Coronary artery (tissue), 2 donors: ENCODE measurements at regions not wholly inside any gene's neighbourhood (a gene's known extent, or its start where the extent isn't known, plus 50 kb on each side); places are given as distances from the start of the nearest gene placed in this dataset.

Experiments used
- DNase-seq: peaks from one replicate; pipeline ENCODE4 v3.0.0-alpha.2; 2017; ENCODE audit warnings: low spot score
- H3K27ac ChIP-seq, 2 donors: fragments of 200-600 bp; sonication (generic); one replicate each; pipeline ENCODE4 v1.5.1; 2016 to 2019
- H3K4me3 ChIP-seq: fragments of 200-600 bp; sonication (generic); 2 replicates; pipeline ENCODE4 v1.5.1; 2016; ENCODE audit warnings: mild to moderate bottlenecking, moderate library complexity
- TF ChIP-seq, protein P1 (sequence below): fragments of 200-600 bp; sonication (generic); IDR thresholded peaks from one replicate; pipeline ENCODE4 v1.5.1; 2019; ENCODE audit warnings: antibody characterized with exemption

DNA sequence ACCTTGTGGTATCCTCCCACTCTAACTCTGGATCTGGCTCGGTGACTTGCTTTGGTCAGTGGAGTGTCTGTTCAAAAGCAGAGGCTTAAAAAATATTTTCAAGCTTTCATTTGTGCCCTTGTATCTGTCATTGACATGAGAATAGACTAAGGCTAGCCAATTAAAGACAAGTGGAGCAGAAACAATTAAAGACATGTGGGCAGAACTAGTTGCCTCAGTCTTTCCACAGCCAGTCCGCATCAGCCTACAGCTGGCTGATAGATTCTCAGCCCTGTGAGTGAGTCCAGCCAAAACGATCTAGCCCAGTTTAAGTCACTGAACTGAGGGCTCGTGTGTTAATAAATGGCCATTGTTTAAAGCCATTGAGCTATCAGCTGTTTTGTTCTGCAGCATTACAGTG lies 185.2 kb upstream of the DGKB start:
- Histone ChIP-seq H3K4me3 (no peak overlapping the region), H3K27ac (no peak overlapping the region)
- TF ChIP-seq, protein P1, sequence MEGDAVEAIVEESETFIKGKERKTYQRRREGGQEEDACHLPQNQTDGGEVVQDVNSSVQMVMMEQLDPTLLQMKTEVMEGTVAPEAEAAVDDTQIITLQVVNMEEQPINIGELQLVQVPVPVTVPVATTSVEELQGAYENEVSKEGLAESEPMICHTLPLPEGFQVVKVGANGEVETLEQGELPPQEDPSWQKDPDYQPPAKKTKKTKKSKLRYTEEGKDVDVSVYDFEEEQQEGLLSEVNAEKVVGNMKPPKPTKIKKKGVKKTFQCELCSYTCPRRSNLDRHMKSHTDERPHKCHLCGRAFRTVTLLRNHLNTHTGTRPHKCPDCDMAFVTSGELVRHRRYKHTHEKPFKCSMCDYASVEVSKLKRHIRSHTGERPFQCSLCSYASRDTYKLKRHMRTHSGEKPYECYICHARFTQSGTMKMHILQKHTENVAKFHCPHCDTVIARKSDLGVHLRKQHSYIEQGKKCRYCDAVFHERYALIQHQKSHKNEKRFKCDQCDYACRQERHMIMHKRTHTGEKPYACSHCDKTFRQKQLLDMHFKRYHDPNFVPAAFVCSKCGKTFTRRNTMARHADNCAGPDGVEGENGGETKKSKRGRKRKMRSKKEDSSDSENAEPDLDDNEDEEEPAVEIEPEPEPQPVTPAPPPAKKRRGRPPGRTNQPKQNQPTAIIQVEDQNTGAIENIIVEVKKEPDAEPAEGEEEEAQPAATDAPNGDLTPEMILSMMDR: no peak
- DNase-seq: no peak

DNA sequence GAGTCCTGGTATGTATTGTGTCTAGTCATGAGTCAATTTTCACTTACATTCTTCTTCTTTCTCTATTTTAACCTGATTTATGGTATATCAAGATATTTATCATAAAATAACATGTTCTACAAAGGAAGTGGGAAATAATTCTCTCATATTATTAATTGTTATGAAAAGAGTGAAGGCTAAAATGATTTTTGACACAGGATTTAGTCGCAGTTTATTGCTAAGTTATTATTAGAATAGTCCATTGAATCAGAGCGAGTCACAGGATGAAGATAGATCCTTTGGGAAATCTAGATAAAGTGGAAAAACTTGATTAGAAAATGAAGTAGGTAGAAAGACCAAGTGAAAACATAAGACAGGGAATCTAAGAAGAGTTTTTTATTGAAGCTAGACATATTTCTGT lies 184.3 kb upstream of the DGKB start:
- TF ChIP-seq, protein P1: no peak
- DNase-seq: no peak
- Histone ChIP-seq H3K27ac (no peak overlapping the region), H3K4me3 (no peak overlapping the region)

DNA sequence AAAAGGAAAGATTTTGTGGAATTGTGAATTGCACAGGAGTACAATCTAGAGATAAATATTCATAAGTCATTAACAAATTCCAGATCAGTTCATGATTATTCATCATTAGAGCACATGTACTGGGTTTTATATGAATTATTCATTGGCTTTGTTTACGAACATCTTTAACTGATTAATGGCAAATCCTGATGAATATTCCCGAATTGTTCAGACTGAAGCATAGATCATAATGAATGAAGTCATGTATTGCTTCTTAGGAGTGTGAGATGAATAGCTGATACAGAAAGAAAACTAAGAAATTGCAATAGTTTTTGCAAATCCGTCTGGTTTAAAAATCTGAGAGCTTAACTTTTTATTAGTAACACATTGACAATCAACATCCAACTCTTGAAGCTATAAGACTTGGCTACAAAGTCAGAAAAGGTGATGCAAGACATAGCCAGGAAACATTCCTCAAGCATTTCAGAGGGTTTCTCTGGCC lies 183.6 kb upstream of the DGKB start:
- no peak overlapping the region for H3K4me3 ChIP-seq
- H3K27ac ChIP-seq: no peak overlapping the region
- DNase-seq: no peak
- TF ChIP-seq, protein P1: no peak

DNA sequence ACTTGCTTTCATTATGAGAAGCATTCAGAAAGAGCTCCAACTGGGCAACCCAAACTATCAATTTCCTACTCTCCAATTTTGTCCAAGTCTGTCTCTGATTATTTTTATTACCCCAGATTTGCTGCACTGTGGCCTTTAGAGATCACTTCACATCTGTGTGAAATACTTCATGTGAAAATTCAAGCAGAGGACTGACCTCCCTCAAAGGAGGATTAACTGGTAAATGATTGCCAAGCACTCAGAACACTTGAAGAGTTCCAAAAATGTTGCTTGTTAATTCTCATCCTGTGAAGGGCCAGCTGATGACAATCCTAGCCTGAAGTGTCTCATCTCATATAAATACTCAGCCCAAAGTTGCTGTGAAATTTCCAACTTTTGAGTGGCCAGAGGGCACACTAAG lies 182.8 kb upstream of the DGKB start:
- TF ChIP-seq, protein P1: no peak
- H3K27ac ChIP-seq: no peak overlapping the region
- no peak for DNase-seq
- H3K4me3 ChIP-seq: no peak overlapping the region

DNA sequence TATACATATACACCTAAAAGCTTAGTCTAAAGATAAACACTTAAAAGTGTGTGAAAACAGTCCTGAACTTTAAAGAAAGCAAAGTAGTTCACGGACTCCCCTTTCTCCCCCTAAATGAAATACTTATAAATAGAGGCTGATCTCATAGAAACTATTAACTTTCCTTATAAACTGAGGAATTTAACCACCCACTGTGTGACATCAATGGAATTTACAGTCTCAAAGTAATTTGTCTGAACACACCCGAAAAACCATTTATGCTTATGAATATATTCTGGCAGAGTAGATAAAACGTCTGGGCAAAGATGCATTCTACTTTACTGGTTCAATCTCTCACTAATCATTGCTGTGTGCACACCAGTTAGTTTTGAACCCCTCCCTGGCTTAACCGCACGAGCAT lies 181.8 kb upstream of the DGKB start:
- TF ChIP-seq, protein P1: no peak
- Histone ChIP-seq H3K27ac (no peak overlapping the region), H3K4me3 (no peak overlapping the region)
- DNase-seq: no peak

DNA sequence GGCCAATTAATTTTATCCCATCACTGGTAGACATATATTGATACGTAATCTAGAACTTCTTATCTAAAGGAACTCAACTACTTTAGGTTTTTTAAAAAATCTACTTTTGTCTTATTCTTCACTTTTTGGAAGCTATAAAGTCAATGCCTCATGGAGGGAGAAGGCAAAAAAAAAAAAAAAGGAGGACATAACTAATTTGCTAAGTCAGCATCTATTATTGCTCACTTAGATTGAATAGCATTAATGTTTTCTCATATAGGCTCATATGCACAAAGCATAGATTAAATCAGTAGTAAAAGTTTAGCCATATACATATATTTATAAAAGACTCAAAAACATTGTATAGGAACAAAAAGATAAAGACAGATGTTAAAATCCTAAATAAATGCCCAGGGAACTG lies 179.3 kb upstream of the DGKB start:
- Histone ChIP-seq H3K27ac (no peak overlapping the region), H3K4me3 (no peak overlapping the region)
- TF ChIP-seq, protein P1: no peak
- DNase-seq: no peak

DNA sequence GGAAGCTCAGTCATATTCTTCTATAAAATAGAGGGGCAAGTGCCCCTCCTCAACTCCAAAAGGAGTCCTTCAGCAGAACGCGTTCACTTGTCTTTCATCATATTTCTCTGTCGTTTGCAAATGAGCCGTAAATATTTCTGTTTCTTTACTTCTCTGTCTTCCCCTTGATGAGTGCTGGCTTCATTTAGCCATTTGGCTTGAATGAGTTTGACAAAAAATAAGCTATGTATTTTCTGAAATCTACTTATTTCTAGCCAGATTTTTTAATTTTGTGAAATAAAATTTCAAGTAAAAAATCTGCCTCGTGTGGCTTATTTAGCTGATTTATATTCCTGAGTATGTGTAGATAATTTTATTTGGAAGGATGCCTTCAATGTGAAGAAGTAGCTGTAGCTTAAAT lies 170.8 kb upstream of the DGKB start:
- no peak for DNase-seq
- no peak overlapping the region for H3K27ac ChIP-seq
- no peak overlapping the region for H3K4me3 ChIP-seq
- TF ChIP-seq, protein P1: no peak
